ENCODE measurements at regions not wholly inside any gene's neighbourhood (a gene's known extent, or its start where the extent isn't known, plus 50 kb on each side); places are given as distances from the start of the nearest gene placed in this dataset.
"Not testable (repeated sequence)": the region's sequence is repeated elsewhere in the genome, so short reads cannot be mapped to it uniquely, and the experiment has no call there.

DNA sequence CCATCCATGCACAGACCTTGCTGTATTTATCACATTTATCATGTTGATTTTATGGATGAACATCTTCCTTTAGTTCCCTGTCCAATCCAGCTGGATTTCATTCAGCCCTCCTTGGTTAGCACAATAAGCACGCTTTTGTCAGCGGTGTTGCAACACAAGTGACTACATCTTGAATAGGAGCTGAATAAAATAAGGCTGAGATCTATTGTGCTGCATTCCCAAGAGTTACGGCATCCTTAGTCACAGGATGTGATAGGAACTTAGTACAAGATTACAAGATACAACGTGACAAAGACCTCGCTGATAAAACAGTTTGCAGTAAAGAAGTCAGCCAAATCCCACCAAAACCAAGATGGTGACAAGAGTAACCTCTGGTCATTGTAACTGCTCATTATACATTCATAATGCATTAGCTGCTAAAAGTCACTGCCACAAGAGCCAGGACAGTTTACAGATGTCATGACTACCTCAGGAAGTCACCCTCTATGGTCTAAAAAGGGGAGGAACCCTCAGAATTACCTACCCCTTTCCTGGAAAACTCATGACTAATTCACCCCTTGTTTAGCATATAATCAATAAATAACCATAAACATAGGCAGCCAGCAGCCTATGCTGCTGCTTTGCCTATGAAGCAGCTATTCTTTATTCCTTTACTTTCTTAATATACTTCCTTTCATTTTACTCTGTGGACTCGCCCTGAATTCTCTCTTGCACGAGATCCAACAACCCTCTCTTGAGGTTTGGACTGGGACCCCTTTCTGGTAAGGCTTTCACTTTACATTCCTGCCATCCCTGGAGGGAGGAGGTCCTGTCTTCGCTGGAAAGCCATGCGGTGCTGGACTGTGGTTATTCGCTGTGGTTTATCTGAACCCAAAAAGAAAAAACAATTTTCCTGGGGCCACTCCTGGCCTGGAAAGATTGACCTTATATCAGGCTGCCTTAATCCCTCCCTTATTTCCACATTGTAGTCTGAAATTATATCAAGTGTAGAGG is 522.6 kb upstream of the AMELY start:
- H3K4me3 ChIP-seq (ENCODE audit: low read depth, low read length) = no peak overlapping the region
- peak; percentile 83 for DNase-seq (ENCODE audit: low read depth)

DNA sequence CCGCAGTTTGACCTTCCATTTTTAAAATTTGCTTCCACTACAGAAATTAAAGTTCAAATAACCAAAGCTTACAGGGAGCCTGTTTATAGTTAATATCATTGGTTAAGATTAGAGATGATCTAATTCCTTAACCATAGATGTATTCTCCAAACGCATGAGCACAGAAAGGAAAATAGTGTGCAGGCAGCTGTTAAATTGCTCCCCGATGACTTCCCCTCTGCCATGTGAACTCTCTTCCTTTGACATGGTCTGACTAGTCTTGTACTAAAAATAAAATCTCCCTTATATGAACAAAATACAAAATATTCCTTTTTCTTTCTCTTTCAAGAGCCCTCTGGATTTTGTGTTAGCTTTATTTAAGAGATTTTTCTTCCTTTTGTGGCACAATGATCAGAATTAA is 507.6 kb upstream of the AMELY start:
- no peak for DNase-seq (ENCODE audit: low read depth)
- no peak overlapping the region for H3K4me3 ChIP-seq (ENCODE audit: low read depth, low read length)

DNA sequence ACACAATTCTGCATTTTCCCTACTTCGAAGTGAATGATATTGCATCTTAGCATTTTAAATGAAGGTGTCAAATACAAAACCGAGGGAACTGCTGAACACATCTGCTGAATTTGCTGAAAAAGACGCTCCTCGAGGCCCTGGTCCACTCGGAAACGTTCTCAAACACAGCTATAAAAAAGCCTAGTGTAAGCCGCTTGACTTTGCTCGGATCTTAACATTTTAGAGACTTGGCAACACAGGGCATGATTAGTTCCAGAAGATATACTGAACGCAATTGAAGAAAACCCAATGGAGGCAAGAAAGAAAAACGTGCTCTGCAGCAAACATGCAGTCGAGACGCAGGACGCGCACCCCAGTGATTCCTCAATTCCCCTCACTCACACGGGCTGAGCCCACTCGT is 506.4 kb upstream of the AMELY start:
- DNase-seq (ENCODE audit: low read depth) = no peak
- no peak overlapping the region for H3K4me3 ChIP-seq (ENCODE audit: low read depth, low read length)

GRCh38 chrY:7416406-7416805 is 504.9 kb upstream of the AMELY start:
- H3K4me3 ChIP-seq (ENCODE audit: low read depth, low read length) = no peak overlapping the region
- DNase-seq (ENCODE audit: low read depth) = no peak

DNA sequence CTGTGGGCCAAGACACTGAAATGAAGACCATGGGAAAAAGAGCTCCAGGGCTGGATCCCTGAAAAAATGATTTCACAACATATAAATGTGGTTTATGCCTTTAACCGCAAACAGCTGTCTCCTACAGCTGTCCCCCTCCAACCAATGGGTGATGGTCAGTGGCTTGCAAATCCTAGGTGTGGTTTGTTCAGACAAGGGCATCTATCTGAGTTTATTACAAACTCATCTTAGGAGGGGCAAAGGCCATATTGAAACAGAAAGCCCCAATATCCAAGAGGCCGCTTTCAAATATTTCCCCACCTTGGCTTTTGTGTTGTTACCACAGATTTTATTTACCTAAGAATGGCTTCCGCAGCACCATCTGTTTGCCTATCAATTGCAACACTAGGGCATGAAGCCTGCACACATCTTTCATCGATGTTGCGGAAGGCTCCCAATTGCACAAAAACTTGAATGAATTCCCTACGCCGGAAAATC is 503.6 kb upstream of the AMELY start:
- DNase-seq (ENCODE audit: low read depth) = peak; percentile 69
- H3K4me3 ChIP-seq (ENCODE audit: low read depth, low read length) = no peak overlapping the region

DNA sequence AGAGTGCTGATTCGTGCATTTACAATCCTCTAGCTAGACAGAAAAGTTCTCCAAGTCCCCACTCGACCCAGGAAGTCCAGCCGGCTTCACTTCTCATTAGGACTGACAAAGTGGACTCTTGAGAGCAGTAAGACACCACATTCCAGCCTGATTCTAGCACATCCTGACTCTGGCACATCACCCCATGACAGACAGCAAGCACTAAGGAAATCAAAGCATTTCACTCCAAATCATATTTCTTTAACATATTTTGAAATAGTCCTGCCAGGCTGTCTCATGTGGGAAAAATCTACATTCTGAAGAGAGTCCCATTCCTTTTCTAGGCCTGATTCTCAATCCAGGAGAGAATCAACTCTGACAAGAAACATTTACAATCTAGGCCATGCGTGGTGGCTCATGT is 478.5 kb upstream of the AMELY start:
- no peak overlapping the region for H3K4me3 ChIP-seq (ENCODE audit: low read depth, low read length)
- DNase-seq (ENCODE audit: low read depth) = no peak

GRCh38 chrY:7382988-7383387 is 471.4 kb upstream of the AMELY start:
- peak; percentile 45 for DNase-seq (ENCODE audit: low read depth)
- H3K4me3 ChIP-seq (ENCODE audit: low read depth, low read length) = no peak overlapping the region

- no peak overlapping the region for H3K4me3 ChIP-seq (ENCODE audit: low read depth, low read length)
- DNase-seq (ENCODE audit: low read depth) = no peak
Observed at GRCh38 chrY:7377091-7377490, 465.5 kb upstream of the AMELY start.

DNA sequence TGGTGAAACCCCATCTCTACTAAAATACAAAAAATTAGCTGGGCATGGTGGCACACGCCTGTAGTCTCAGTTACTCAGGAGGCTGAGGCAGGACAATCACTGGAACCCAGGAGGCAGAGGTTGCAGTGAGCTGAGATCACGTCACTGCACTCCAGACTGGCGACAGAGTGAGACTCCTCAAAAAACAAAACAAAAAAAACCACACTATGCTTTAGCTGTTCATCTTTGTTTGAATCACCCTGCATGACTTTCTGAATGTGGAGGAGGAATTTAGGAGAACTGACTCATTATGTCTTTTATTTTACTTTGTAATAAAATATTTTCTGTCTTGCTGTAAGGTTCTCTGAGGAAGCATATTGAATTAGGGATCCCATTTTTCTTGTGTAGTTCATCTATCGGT is 462.9 kb upstream of the AMELY start:
- DNase-seq (ENCODE audit: low read depth); H3K4me3 ChIP-seq (ENCODE audit: low read depth, low read length): not testable (repeated sequence)

DNA sequence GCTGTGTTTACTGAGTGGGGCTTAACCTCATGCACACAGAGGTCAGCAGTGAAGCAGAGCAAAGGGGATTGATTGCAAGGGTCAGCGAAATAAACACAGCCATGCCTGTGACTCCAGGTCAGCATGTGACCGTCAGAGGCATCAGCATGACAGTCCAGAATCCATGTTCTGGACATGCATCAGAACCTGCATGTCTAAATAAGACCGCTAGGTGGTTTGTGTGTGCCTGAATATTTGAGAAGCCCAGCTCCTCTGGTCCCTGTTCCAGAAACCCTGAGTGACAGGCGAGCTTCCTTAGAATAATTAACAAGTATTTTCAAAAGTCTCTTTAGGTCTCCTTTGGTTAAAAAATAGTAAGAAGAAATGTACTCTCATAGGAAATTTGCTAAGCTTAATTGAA is 460.4 kb upstream of the AMELY start:
- DNase-seq (ENCODE audit: low read depth) = not testable (repeated sequence)

DNA sequence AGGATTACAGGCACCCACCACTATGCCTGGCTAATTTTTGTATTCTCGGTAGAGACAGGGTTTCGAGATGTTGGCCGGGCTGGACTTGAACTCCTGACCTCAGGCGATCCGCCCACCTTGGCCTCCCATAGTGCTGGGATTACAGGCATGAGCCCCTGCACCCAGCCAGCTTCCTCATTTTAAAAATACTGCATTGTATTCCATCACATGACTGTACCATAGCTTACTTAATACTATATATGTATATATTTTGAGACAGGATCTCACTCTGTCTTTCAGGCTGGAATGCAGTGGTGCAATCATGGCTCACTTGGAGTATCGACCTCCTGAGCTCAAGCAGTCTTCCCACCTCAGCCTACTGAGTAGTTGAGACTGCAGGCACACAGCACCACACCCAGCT is 459.5 kb upstream of the AMELY start:
- not testable (repeated sequence) for DNase-seq (ENCODE audit: low read depth); H3K4me3 ChIP-seq (ENCODE audit: low read depth, low read length)

More for the DNA sequence above, 460.4 kb upstream of the AMELY start:
- H3K4me3 ChIP-seq (ENCODE audit: low read depth, low read length) = not testable (repeated sequence)

GRCh38 chrY:7359520-7359919 is 448.0 kb upstream of the AMELY start:
- H3K4me3 ChIP-seq (ENCODE audit: low read depth, low read length) = no peak overlapping the region
- no peak for DNase-seq (ENCODE audit: low read depth)

DNA sequence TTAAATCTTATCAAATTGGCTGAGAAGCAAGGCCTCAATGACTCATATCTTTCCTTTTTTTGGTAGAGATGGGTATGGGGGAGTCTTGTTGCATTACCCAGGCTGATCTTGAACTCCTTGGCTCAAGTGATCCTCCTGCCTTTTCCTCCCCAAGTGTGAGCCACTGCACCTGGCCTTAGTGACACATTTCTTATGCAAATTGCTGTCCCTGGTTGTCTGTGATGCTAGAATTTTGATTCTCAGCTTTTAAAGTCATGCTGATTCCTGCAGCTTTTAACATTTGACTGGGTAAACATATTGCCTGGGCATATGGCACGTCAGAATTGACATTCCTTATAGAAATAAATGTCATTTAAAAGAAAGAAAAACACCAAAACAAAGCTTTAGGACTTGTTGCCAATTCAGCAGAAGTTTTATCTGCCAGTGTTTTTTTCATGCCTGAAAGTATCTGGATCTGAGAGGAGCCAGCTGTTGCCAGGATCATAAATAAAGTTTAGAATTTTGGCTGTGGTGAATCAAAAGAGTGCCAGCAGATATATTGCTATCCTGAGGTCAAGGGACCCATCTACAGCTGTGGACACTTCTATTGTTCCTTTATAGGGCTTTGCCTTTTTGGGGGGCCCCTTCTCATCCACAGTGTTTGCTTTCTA is 446.7 kb upstream of the AMELY start:
- no peak for DNase-seq (ENCODE audit: low read depth)
- no peak overlapping the region for H3K4me3 ChIP-seq (ENCODE audit: low read depth, low read length)

DNA sequence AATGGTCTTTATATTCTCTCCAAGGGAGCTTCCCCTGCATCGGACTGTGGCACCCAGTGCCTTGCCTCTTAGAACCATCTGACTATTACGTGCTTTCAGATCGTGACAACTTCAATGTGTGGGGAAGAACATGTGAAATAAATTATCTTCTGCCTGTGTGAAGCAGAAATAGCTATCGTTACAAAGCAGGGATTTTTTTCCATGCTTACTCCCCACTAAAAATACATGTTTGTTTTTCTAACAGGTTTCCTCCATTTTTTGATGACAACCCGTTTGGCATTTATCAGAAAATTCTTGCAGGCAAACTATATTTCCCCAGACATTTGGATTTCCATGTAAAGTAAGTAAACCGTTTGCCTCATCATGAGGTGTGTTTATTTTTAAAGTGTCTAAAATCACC is 444.3 kb upstream of the AMELY start:
- not testable (repeated sequence) for DNase-seq (ENCODE audit: low read depth); H3K4me3 ChIP-seq (ENCODE audit: low read depth, low read length)

GRCh38 chrY:7344661-7345060 is 433.1 kb upstream of the AMELY start:
- H3K4me3 ChIP-seq (ENCODE audit: low read depth, low read length) = no peak overlapping the region
- DNase-seq (ENCODE audit: low read depth) = no peak

DNA sequence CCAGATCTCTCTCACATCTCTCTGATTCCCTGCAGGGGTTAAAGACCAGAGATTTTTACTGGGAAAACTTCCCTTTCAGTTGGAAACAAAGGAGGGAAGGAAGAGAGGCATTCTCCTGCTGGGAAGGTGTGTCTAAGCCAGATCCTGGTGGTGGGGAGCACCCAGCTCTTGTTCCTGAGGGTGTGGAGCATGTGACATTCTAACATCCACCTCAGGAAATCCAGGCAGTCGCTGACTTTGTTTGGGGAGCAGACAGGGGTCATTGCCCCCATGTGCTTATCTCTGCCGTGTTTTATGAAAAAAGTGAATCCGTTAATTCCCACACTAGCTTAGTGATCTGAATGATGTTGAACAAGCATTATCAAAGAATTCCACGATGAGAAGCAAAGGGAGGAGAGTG is 431.7 kb upstream of the AMELY start:
- DNase-seq (ENCODE audit: low read depth) = no peak
- H3K4me3 ChIP-seq (ENCODE audit: low read depth, low read length) = no peak overlapping the region

DNA sequence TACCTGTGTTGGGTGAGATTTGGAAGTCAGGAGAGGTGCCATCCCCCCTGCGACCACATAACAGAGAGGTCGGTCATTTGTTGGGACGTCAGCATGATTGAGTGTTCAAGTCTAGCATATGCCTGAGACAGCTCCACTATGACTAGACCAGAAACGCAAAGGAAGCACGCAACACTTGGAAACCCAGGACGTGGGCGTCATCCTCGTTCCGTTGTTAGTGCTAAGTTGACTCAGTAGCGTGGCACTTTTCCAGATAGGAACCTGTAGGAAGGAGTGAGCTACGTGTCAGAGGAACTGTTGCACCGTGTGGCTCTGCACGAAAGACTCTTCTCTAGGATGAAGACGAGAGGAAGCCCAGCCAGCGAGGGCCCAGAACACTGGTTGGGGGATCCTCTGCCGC is 431.2 kb upstream of the AMELY start:
- DNase-seq (ENCODE audit: low read depth) = peak; percentile 26
- H3K4me3 ChIP-seq (ENCODE audit: low read depth, low read length) = not testable (repeated sequence)

GRCh38 chrY:7339391-7340087 is 428.0 kb upstream of the AMELY start:
- no peak for DNase-seq (ENCODE audit: low read depth)
- no peak overlapping the region for H3K4me3 ChIP-seq (ENCODE audit: low read depth, low read length)

GRCh38 chrY:7336023-7336873 is 424.7 kb upstream of the AMELY start:
- DNase-seq (ENCODE audit: low read depth) = no peak

More at GRCh38 chrY:7336023-7336873, 424.7 kb upstream of the AMELY start:
- no peak overlapping the region for H3K4me3 ChIP-seq (ENCODE audit: low read depth, low read length)

All from skeletal muscle cell (primary cell).